Stimulated activated CD8-positive, alpha-beta memory T cell treated with anti-CD3 and anti-CD28 coated beads, Interleukin-7, amount 100 ng/mL, for 4 hours (primary cell): ENCODE measurements at regions not wholly inside any gene's neighbourhood (a gene's known extent, or its start where the extent isn't known, plus 50 kb on each side); places are given as distances from the start of the nearest gene placed in this dataset.
"Not testable (repeated sequence)": the region's sequence is repeated elsewhere in the genome, so short reads cannot be mapped to it uniquely, and the experiment has no call there.

Experiments used
- DNase-seq, 2 donors: peaks; one replicate each; pipeline ENCODE4 v3.0.0-alpha.2; 2020; ENCODE audit warnings: low read depth in 2 of 2

- DNase-seq, result no peak
Measured at GRCh38 chr22:49697047-49697446, 130.6 kb downstream of the BRD1 start.

GRCh38 chr22:49694462-49695260, 133.0 kb downstream of the BRD1 start:
- no peak for DNase-seq

- DNase-seq, result no peak
Measured at GRCh38 chr22:49693848-49694247, 133.8 kb downstream of the BRD1 start.

GRCh38 chr22:49693416-49693815, 134.3 kb downstream of the BRD1 start:
- no peak for DNase-seq

- DNase-seq, result no peak
Measured at GRCh38 chr22:49692499-49693225, 135.0 kb downstream of the BRD1 start.

- DNase-seq, result no peak
Measured at GRCh38 chr22:49691256-49691655, 136.4 kb downstream of the BRD1 start.

- DNase-seq, result no peak
Measured at GRCh38 chr22:49690454-49690853, 137.2 kb downstream of the BRD1 start.

GRCh38 chr22:49689858-49690257, 137.8 kb downstream of the BRD1 start:
- no peak for DNase-seq

- no peak for DNase-seq
Measured at GRCh38 chr22:49689255-49689770, 138.4 kb downstream of the BRD1 start.

GRCh38 chr22:49688516-49689254, 139.0 kb downstream of the BRD1 start:
- DNase-seq, result no peak

- no peak for DNase-seq
Measured at GRCh38 chr22:49687786-49688515, 139.7 kb downstream of the BRD1 start.

- DNase-seq, result no peak
Measured at GRCh38 chr22:49687333-49687732, 140.3 kb downstream of the BRD1 start.

GRCh38 chr22:49686495-49687219, 141.0 kb downstream of the BRD1 start:
- DNase-seq, result no peak

- no peak for DNase-seq
Measured at GRCh38 chr22:49685686-49686085, 142.0 kb downstream of the BRD1 start.

GRCh38 chr22:49685116-49685515, 142.6 kb downstream of the BRD1 start:
- DNase-seq, result no peak

- no peak for DNase-seq
Measured at GRCh38 chr22:49683032-49683431, 144.6 kb downstream of the BRD1 start.

- DNase-seq, result not testable (repeated sequence)
Measured at GRCh38 chr22:49680819-49681218, 146.9 kb downstream of the BRD1 start.

GRCh38 chr22:49678842-49679170, 148.9 kb downstream of the BRD1 start:
- no peak for DNase-seq

GRCh38 chr22:49678137-49678841, 149.4 kb downstream of the BRD1 start:
- no peak for DNase-seq

- DNase-seq, result no peak
Measured at GRCh38 chr22:49677495-49677889, 150.2 kb downstream of the BRD1 start.
